Colonic mucosa (tissue), 4 donors: ENCODE measurements at regions not wholly inside any gene's neighbourhood (a gene's known extent, or its start where the extent isn't known, plus 50 kb on each side); places are given as distances from the start of the nearest gene placed in this dataset.

ENCODE experiments used
- DNase-seq: peaks from one replicate; pipeline ENCODE4 v3.0.0-alpha.2; 2020
- H3K27ac ChIP-seq: fragments of 200-600 bp; one replicate; pipeline ENCODE4 v1.8.0; 2021
- H3K27me3 ChIP-seq: fragments of 200-600 bp; one replicate; pipeline ENCODE4 v1.8.0; 2021
- H3K36me3 ChIP-seq: fragments of 200-600 bp; one replicate; pipeline ENCODE4 v1.8.0; 2021
- H3K4me1 ChIP-seq: fragments of 200-600 bp; one replicate; pipeline ENCODE4 v1.8.0; 2021; ENCODE audit warnings: mild to moderate bottlenecking
- H3K4me3 ChIP-seq: fragments of 200-600 bp; one replicate; pipeline ENCODE4 v1.8.0; 2021
- H3K9ac ChIP-seq, 2 donors: one replicate each; pipeline ENCODE4 v1.7.0; 2013; ENCODE audit warnings: control low read depth in 2 of 2, low read depth in 2 of 2, low read length in 2 of 2
- H3K9me3 ChIP-seq: fragments of 200-600 bp; one replicate; pipeline ENCODE4 v1.8.0; 2021
- CTCF ChIP-seq: fragments of 200-600 bp; IDR thresholded peaks from one replicate; pipeline ENCODE4 v1.8.0; 2022; ENCODE audit warnings: antibody characterized with exemption, mild to moderate bottlenecking
- intact Hi-C: fragments of 100-400 bp; cut with DNase I; formaldehyde crosslinking; loops from one replicate; pipeline ENCODE4 v1.14.1; 2022
- donor health status: healthy.
- donor health status: DM: no; HTN: no; CAD: no.
- donor health status: DM: no; HTN: no; CAD: no.

GRCh38 chr3:30502742-30503073, 103.7 kb upstream of the TGFBR2 start:
- H3K27me3 ChIP-seq = no peaks in the 10 kb centered on the region
- H3K9ac ChIP-seq = no peak overlapping the region
- no peaks in the 10 kb centered on the region for H3K36me3 ChIP-seq
- H3K9me3 ChIP-seq = no peaks in the 10 kb centered on the region
- no peak overlapping the region for H3K27ac ChIP-seq
- TF ChIP-seq CTCF = no peak
- no peaks in the 10 kb centered on the region for H3K4me1 ChIP-seq
- intact Hi-C loops = no loop called here
- H3K4me3 ChIP-seq = no peak overlapping the region
- DNase-seq = no peak

- no peaks in the 10 kb centered on the region for H3K36me3 ChIP-seq
- H3K9ac ChIP-seq = no peak overlapping the region
- intact Hi-C loops = no loop called here
- no peak for TF ChIP-seq CTCF
- no peaks in the 10 kb centered on the region for H3K4me1 ChIP-seq
- no peak overlapping the region for H3K27ac ChIP-seq
- no peaks in the 10 kb centered on the region for H3K27me3 ChIP-seq
- no peak overlapping the region for H3K4me3 ChIP-seq
- DNase-seq = no peak
- no peaks in the 10 kb centered on the region for H3K9me3 ChIP-seq
These were observed 103.0 kb upstream of the TGFBR2 start for GRCh38 chr3:30503446-30503845.

GRCh38 chr3:30504939-30505338, 101.5 kb upstream of the TGFBR2 start:
- no peak for TF ChIP-seq CTCF
- Histone ChIP-seq H3K27ac (no peak overlapping the region), H3K27me3 (no peaks in the 10 kb centered on the region), H3K4me3 (no peak overlapping the region), H3K4me1 (no peaks in the 10 kb centered on the region), H3K9me3 (no peaks in the 10 kb centered on the region), H3K36me3 (no peaks in the 10 kb centered on the region), H3K9ac (no peak overlapping the region)
- no peak for DNase-seq
- intact Hi-C loops = no loop called here

GRCh38 chr3:30505866-30506520, 100.4 kb upstream of the TGFBR2 start:
- Histone ChIP-seq H3K27ac (no peak overlapping the region), H3K27me3 (no peaks in the 10 kb centered on the region), H3K4me1 (no peaks in the 10 kb centered on the region), H3K9me3 (no peaks in the 10 kb centered on the region), H3K36me3 (no peaks in the 10 kb centered on the region), H3K9ac (no peak overlapping the region), H3K4me3 (no peak overlapping the region)
- no peak for DNase-seq
- TF ChIP-seq CTCF = no peak
- intact Hi-C loops = no loop called here

- intact Hi-C loops = no loop called here
- no peaks in the 10 kb centered on the region for H3K36me3 ChIP-seq
- DNase-seq = no peak
These were observed 98.1 kb upstream of the TGFBR2 start for GRCh38 chr3:30508339-30508738.

More at GRCh38 chr3:30508339-30508738, 98.1 kb upstream of the TGFBR2 start:
- Histone ChIP-seq H3K9me3 (no peaks in the 10 kb centered on the region), H3K4me1 (no peaks in the 10 kb centered on the region), H3K27ac (no peak overlapping the region), H3K27me3 (no peaks in the 10 kb centered on the region), H3K4me3 (no peak overlapping the region), H3K9ac (no peak overlapping the region)
- no peak for TF ChIP-seq CTCF
